ENCODE measurements at regions not wholly inside any gene's neighbourhood (a gene's known extent, or its start where the extent isn't known, plus 50 kb on each side); places are given as distances from the start of the nearest gene placed in this dataset.
"Not testable (repeated sequence)": the region's sequence is repeated elsewhere in the genome, so short reads cannot be mapped to it uniquely, and the experiment has no call there.

DNA sequence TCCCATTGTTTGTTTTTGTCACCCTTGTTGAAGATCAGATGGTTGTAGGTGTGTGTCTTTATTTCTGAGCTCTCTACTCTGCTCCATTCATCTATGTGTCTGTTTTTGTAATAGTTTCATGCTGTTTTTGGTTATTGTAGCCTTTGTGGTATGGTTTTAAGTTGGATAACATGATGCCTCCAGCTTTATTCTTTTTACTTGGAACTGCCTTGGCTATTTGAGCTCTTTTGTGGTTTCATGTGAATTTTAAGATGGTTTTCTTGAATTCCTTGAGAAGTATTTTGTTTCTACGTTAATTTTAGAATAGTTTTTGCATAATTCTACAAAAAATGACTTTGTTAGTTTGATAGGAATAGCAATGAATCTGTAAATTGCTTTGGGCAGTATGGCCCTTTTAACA is 170.0 kb upstream of the IGFBP3 start:
- DNase-seq, result no peak

DNA sequence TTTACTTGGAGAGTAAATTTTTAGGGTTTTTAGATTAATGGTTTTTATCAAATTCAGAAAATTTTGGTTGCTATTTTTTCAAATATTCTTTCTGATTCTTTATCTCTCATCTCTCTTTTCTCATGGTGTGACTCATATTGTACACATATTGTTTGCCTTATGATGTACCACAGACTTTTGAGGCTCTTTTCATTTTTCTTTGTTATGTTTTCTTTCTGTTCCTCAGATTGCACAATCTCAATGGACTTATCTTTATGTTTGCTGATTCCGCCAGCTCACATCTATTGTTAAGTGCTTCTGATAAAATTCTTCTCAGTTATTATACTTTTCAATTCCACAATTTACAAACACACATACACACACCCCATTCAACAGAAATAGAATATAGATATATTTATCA is 168.2 kb upstream of the IGFBP3 start:
- no peak for DNase-seq

- DNase-seq, result not testable (repeated sequence)
These were observed 167.4 kb upstream of the IGFBP3 start for GRCh38 chr7:46088486-46088885.

DNA sequence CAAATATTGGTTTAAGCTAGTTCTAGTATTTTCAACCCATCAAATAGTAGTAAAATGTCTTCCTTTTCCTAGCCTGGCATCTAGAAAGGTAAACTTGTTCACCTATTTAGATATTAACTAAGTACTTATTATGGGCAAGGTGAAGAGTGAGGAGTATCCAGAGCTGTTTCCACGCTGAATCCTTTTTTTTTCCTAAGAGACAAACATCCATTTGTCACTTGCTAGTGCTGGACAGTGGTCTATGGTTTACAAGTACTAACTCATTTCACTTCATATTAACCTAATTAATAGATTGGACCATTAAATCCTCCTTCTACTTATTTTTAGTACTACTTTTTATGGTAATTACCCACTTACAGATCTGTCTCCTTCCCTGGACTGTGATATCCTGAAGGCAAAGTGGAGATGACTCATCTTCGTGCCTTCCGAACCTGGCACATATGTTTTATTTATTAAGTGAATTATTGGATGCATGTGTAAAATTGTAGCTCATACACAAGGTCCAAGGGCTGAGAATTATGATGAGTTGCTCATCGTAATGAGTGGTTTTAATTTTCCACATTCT is 159.6 kb upstream of the IGFBP3 start:
- DNase-seq, result no peak

DNA sequence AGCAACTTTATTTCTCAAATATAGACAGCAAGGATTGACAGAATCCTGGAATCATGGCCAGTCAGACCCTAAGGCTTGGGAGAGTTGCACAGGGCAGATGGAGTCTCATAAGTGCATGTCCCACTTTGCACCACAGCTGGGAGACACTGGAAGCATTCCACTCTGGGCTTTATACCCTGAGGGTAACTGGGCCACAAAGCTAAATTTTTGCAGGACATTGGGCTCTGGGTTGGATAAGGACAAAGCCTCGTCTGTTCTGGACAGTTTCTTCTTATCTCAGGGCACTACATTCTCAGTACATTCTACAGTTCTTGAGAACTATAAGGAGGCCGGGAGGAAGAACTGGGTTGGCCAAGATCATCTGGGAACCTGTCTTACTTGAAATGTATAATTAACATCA is 158.3 kb upstream of the IGFBP3 start:
- no peak for DNase-seq

GRCh38 chr7:46076527-46076926 is 155.5 kb upstream of the IGFBP3 start:
- DNase-seq, result no peak

DNA sequence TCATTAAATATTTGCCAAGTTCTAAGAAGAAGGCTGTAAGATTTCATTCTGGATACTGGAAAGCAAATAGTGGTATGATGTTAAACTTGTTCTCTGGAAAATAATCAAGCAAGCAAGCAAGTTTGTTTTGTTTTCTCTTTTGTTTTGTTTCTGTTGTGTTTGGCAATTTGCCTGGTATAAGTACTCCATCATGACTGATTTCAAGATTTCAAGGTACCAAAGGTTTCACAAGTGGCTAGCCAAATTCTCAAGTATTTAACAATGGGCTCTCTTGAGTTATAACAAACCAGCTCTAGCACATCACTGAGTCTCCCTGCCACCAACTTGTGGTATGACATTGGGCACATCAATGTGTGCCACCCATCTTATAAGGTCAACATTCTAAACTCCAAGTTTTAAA is 151.7 kb upstream of the IGFBP3 start:
- no peak for DNase-seq

GRCh38 chr7:46071601-46072000 is 150.5 kb upstream of the IGFBP3 start:
- DNase-seq, result no peak

DNA sequence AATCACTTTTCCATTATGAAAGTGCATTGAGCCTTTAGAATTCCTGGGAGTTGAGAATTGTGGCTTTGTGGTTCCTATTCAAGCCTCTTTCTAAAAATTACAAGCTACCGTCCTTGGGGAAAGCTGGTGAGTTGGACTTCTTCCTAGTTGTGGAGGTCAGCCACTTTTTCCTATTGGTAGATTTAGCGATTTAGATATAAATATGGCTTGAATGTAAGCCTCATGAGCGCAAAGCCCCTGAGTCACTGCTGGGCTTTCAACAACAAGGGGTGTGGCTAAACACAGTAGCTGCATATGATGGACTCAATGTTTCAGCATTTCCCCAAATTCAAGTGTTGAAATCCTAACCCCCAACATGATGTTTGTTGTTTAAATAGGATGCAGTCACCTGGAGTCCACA is 150.0 kb upstream of the IGFBP3 start:
- DNase-seq, result no peak

DNA sequence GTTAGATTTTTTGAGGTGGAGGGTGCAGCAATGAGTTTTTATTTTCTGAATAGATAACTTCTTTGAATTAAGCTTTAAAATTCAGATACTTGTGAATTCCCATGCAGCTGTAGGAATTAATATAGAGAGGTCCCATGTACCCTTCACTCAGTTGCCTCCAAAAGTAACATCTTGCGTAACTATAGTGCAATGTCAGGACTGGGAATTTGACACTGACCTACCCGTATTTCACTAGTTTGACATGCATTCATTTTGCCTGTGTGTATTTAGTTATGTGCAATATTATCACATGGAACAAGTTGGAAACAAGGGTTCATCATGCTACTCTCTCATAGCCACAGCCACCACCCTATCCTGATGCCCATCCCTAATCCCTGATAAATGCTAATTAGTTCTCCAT is 147.1 kb upstream of the IGFBP3 start:
- no peak for DNase-seq

DNA sequence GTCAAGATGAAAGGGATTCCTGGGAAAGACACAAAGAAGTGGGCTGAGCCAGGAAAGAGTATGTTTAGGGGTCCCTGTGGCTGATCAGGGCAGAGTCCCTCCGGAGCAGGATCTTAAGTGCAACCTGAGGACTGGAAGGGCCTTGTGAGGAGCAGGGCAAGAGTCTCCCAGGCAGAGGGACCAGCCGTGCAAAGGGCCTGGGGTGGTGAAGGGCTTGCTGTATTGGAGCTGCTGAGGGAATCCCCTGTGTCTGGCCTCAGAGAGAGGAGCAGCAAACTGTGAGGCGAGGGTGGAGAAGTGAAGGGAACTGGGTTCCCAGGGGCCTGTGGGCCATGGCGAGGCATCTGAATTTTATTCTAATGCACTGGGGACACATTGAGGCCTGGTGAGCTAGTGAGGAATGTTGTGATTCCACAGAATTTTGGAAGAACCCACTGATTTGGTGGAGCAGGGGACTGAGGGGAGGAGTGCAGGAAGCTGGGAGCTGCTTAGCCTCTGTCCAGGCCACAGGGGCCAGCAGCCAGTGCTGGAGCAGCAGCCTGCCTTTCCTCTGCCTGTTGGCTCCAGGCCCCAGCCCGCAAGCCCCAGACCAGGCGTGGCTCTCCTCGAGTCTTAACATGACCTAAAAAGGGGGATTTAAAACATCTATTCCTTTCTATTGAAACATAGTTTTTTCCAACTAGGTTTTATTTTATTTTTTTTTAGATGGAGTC is 138.4 kb upstream of the IGFBP3 start:
- DNase-seq, result no peak

DNA sequence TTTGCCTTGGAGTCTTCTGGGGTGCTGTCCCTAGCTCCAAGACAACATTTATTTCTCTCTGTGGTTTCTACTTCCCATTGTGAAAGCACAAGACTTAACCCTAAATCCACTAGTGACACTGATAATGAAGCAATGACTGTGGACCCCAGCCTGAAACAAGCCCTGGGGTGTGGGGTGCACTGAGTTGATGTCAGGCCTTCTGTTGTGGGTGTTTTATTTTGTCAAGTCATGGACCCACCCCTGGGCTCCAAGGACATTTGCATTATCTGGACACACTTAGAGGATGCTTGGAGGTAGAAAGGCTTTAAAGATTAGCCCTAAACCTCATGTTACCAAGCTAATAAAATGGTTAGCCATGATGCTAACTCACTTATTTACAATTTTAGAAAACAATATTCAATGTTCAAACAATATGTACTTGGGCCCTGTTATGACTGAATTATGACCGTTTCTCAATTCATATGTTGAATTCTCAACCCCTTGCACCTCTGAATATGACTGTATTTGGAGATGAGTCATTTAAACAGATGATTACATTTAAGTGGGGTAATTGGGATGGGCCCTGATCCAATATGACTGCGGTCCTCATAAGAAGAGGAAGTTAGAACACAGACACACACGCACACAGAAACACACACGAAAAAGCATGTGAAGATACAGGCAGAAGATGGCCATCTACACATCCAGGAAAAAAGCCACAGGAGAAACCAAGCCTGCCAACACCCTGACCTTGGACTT is 137.2 kb upstream of the IGFBP3 start:
- no peak for DNase-seq

DNA sequence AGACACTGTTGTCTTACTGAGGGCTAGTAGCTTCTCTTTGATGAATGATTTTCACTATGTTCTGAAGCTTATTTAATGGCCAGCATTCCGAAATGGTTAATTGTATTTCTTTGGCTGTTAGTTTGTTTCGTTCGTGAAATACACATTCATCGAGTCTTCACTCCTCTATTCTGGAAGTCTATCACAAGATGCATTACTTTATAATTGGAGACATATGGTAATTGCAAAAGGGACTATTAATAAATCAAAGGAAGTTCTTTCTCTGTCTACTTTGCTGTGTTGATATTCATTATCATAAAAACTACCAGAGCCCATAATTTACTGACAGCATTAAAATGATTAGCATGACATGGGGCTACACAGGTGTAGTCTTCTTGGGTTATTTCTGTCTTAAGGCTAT is 133.8 kb upstream of the IGFBP3 start:
- no peak for DNase-seq

GRCh38 chr7:46054272-46054671 is 133.2 kb upstream of the IGFBP3 start:
- no peak for DNase-seq

GRCh38 chr7:46047581-46047980 is 126.5 kb upstream of the IGFBP3 start:
- no peak for DNase-seq

GRCh38 chr7:46043338-46043737 is 122.3 kb upstream of the IGFBP3 start:
- DNase-seq, result not testable (repeated sequence)

DNA sequence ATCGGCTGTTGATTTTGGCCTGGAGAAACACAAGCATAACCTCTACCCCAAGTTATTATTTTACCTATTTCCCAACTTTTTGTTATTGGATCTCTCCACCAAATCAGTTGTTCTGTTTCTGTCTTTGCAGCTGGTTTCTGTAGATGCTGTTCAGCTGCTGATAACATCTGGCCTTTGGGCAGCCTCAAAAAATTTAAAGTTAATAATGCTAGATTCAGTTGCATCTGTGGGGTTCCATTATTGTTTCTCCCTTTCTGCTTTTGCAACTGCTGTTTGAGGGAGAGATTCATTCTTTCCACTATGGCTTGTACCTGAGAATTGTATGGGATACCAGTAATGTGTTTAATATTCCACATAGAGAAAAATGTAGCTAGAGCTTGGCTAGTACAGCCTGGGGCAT is 118.7 kb upstream of the IGFBP3 start:
- not testable (repeated sequence) for DNase-seq

DNA sequence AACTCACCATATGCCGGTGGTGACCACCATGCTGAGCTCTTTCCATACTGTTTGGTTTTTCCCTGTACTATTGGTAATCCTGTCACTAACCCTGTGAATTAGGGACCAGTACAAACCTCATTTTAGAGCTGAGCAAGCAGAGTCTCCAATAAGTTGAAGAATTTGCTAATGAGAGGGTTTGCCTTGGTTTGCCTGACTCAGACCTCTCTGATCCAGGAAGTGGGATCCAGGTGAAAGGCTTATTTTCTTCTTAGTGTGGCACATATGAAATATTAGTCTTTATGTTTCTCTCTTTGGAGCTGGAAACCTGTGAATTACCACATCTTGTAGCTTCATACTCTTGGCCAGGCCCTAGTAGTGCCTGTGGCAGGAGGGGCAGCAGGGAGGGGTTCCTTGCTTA is 114.1 kb upstream of the IGFBP3 start:
- DNase-seq, result no peak

DNA sequence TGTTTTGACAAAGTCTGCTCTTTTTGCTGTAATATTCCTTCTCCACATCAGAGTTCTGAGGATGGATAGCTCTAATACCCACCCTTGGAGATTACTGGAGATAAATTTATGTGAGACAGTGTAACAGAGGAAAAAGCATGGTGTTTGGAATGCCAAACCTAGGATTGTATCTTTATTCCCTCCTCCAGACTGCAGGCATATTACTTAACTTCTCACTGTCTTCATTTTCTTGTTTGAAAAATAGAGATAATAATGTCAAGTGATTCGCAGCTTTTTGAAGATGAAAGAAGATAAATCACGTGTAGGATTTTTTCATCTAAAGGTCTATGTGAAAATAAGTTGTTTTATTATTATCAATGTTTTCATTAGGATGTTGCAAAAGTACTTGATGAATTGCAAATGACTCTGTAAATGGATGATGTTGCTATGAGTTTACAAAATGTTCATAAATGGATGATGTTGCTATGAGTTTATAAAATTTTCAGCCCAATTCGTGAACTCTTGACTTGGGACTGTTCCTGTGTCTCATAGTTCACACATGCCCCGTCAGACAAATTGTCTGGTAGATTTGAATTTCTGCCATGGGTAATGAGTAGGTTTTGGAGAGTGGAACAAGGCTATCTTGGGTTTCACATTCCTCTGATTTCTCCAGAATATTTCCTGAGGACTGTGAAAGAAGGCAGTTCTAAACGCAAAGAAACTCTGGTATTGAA is 113.1 kb upstream of the IGFBP3 start:
- DNase-seq, result no peak

- no peak for DNase-seq
These were observed 112.5 kb upstream of the IGFBP3 start for GRCh38 chr7:46033592-46033991.

GRCh38 chr7:46032942-46033341 is 111.9 kb upstream of the IGFBP3 start:
- DNase-seq, result peak in 1 of 2 experiments; percentile 39

DNA sequence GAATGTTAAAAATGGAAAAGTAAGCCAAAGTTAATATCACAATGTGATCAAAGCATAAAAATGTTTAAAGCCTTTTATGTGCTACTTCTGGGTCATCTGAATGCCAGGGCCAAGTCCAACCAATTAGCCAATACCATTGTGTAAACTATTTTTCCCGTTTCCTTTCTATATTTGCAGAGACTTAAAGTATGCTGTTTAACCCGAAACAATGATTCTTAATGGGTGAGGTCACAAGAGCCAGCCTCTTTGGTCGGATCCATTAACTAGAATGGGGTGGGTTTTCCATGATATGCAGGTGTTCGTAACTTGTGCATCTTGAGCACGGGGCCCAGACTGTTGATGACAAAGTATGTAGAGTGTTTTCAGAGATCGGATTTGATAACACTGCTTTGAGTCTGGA is 111.3 kb upstream of the IGFBP3 start:
- no peak for DNase-seq

DNA sequence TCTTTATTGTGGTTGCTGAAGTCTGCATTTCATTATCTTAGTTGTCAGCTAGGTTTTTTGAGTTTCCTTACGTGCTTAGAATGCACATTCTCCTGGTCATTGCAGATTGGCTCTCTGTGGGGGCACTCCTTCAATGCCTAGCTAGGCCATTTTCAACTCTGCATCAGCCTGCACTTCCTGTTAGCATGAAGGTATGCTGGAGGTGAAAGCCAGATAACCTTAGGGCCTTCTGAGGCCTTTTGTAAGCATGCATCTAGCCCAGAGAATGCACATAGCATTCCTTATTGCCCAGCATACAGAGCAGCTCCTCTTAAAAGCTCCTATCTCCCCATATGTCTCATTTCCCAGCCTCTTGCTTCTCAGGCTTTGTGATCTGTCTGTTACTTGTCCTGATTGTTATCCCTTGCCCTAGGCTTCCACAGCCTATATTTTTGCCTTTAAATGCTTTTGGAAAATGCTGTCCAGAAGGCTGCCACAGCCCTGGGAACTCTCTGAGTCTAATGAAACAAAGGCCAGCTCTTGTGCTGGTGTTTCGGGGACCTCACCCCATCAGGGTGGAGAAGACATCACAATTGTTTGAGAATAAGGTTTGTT is 108.1 kb upstream of the IGFBP3 start:
- no peak for DNase-seq

All from SW 1271 (cell line).